Transverse colon (tissue), 3 donors: ENCODE measurements at regions not wholly inside any gene's neighbourhood (a gene's known extent, or its start where the extent isn't known, plus 50 kb on each side); places are given as distances from the start of the nearest gene placed in this dataset.

Experiments
- CTCF ChIP-seq, 5 experiments: fragments of 200-600 bp in 3 of 5; fragments of 450-650 bp in 2 of 5; sonication (generic) in 3 of 5; IDR thresholded peaks; 1 replicate in 2 of 5; 2 replicates in 3 of 5; pipeline ENCODE4 v1.5.1; 2016 to 2017; ENCODE audit warnings: antibody characterized with exemption in 5 of 5, inconsistent platforms in 3 of 5, mild to moderate bottlenecking in 2 of 5, moderate library complexity in 1 of 5
- POLR2A ChIP-seq: fragments of 450-650 bp; IDR thresholded peaks from one replicate; pipeline ENCODE4 v1.6.1; 2016; ENCODE audit warnings: antibody characterized with exemption, mild to moderate bottlenecking, moderate library complexity

GRCh38 chr5:144844086-144844485 lies 673.4 kb downstream of the KCTD16 start:
- TF ChIP-seq CTCF (IDR thresholded peaks at IDR 0.05): no peak
- no peak for TF ChIP-seq POLR2A
